ENCODE measurements at regions not wholly inside any gene's neighbourhood (a gene's known extent, or its start where the extent isn't known, plus 50 kb on each side); places are given as distances from the start of the nearest gene placed in this dataset.

DNA sequence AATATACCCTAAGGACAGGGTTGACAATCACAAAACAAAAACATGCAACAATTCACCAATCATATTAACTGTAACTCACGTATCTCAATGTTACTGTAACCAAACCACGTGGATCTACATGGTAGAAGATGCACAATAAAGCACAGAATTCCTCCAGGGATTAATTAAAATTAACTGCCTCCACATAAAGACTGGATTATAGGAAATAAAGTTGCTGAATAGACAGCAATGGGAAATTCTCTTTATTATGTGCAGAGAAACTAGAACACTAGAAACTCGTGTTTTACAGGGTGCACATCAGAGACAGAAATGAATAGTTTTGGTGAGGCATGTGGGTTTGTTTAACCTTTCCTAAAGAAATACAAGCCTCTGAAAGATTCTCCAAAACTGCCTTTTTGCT is 696.3 kb downstream of the EPHA3 start:
- TF ChIP-seq POLR2A (IDR thresholded peaks at IDR 0.05; ENCODE audit: low read depth, low read length) (no peak), POLR2AphosphoS5 (IDR thresholded peaks at IDR 0.05; ENCODE audit: low read depth, low read length) (no peak)

Data from GM12892 (cell line).